Upper lobe of left lung (tissue), 6 donors: ENCODE measurements at regions not wholly inside any gene's neighbourhood (a gene's known extent, or its start where the extent isn't known, plus 50 kb on each side); places are given as distances from the start of the nearest gene placed in this dataset.
A peak's percentile ranks its signal among the peaks of the same experiment; 100 is the strongest.

Experiments used
- ATAC-seq, 2 donors: fragments of 200-7000 bp; cut with Tn5 transposase; one replicate each; pipeline ENCODE4 v1.9.1; 2022; ENCODE audit warnings: mild to moderate bottlenecking in 2 of 2, moderate library complexity in 2 of 2; ENCODE audit not compliant: low FRiP score in 2 of 2
- DNase-seq, 2 donors: peaks; one replicate each; pipeline ENCODE4 v3.0.0-alpha.2; 2019 to 2020
- H3K27ac ChIP-seq, 4 donors: fragments of 200-600 bp; sonication (generic); one replicate each; pipeline ENCODE4 v1.5.1; 2016 to 2019
- H3K27me3 ChIP-seq, 4 donors: fragments of 200-600 bp; sonication (generic); one replicate each; pipeline ENCODE4 v1.5.1; 2017 to 2019
- H3K36me3 ChIP-seq, 4 donors: fragments of 200-600 bp; sonication (generic); one replicate each; pipeline ENCODE4 v1.5.1; 2016 to 2019
- H3K4me1 ChIP-seq, 4 donors: fragments of 200-600 bp; sonication (generic); one replicate each; pipeline ENCODE4 v1.5.1; 2018 to 2019
- H3K4me3 ChIP-seq, 4 donors: fragments of 200-600 bp; sonication (generic); one replicate each; pipeline ENCODE4 v1.5.1; 2017 to 2019; ENCODE audit warnings: mild to moderate bottlenecking in 2 of 4, moderate library complexity in 1 of 4
- H3K9me3 ChIP-seq, 4 donors: fragments of 200-600 bp; sonication (generic); one replicate each; pipeline ENCODE4 v1.5.1; 2018 to 2019
- CTCF ChIP-seq, 6 experiments: fragments of 450-650 bp in 4 of 6; fragments of 200-600 bp in 2 of 6; sonication (generic) in 2 of 6; IDR thresholded peaks; one replicate each; pipeline ENCODE4 v1.5.1; 2016 to 2019; ENCODE audit warnings: antibody characterized with exemption in 6 of 6
- EP300 ChIP-seq, 4 donors: sonication (generic); formaldehyde crosslinking; IDR thresholded peaks; one replicate each; pipeline ENCODE4 v1.5.1; 2017; ENCODE audit warnings: antibody characterized with exemption in 4 of 4, control low read depth in 2 of 4
- POLR2A ChIP-seq, 4 donors: fragments of 450-650 bp; IDR thresholded peaks; one replicate each; pipeline ENCODE4 v1.5.1; 2016 to 2017; ENCODE audit warnings: antibody characterized with exemption in 4 of 4, mild to moderate bottlenecking in 2 of 4
- POLR2AphosphoS5 ChIP-seq, 2 donors: sonication (generic); formaldehyde crosslinking; IDR thresholded peaks; one replicate each; pipeline ENCODE4 v1.5.1; 2017; ENCODE audit warnings: antibody characterized with exemption in 2 of 2
- WGBS, 2 donors: methylation state at CpG; one replicate each; pipeline ENCODE4 v1.1.5; 2017 to 2018; 5-methylcytosine and 5-hydroxymethylcytosine counted together
- donor health status: DM: no; HTN: no; CAD: no; lungs with moderate emphysema.
- donor health status: DM: no; HTN: yes; CAD: no; lungs with severe emphysema.

GRCh38 chr4:123093236-123093635, 170.8 kb upstream of the NUDT6 start:
- TF ChIP-seq POLR2AphosphoS5 (IDR thresholded peaks at IDR 0.05): no peak
- no peak for TF ChIP-seq EP300 (IDR thresholded peaks at IDR 0.05)
- no peak for TF ChIP-seq CTCF (IDR thresholded peaks at IDR 0.05)
- no peak for TF ChIP-seq POLR2A (IDR thresholded peaks at IDR 0.05)
- Histone ChIP-seq H3K27me3 (no peaks in the 10 kb centered on the region), H3K36me3 (peaks cover 0 to 9% (median 1%) of the 10 kb centered on the region in 4 donors), H3K4me3 (no peak overlapping the region), H3K27ac (no peak overlapping the region), H3K9me3 (peaks cover 0 to 3% (median 0%) of the 10 kb centered on the region in 4 donors), H3K4me1 (no peaks in the 10 kb centered on the region)
- no peak for DNase-seq
- WGBS, 2 donors: 93 to 95% methylated on average over 3 of the region's 3 CpGs
- ATAC-seq: no peak

- 78 to 84% methylated on average over 4 of the region's 4 CpGs for WGBS, 2 donors
- no peaks in the 10 kb centered on the region for H3K27me3 ChIP-seq
- ATAC-seq (no peak), DNase-seq (no peak)
- peaks cover 0 to 3% (median 0%) of the 10 kb centered on the region in 4 donors for H3K36me3 ChIP-seq
- H3K4me1 ChIP-seq: no peaks in the 10 kb centered on the region
- TF ChIP-seq POLR2A (IDR thresholded peaks at IDR 0.05) (no peak), EP300 (IDR thresholded peaks at IDR 0.05) (no peak), CTCF (IDR thresholded peaks at IDR 0.05) (no peak), POLR2AphosphoS5 (IDR thresholded peaks at IDR 0.05) (no peak)
- H3K27ac ChIP-seq: no peak overlapping the region
- H3K9me3 ChIP-seq: no peaks in the 10 kb centered on the region
- H3K4me3 ChIP-seq: no peak overlapping the region
Observed at GRCh38 chr4:123096038-123096437, 173.6 kb upstream of the NUDT6 start.

GRCh38 chr4:123102897-123103471, 180.6 kb upstream of the NUDT6 start:
- ATAC-seq (peak in 1 of 2 donors; percentile 82), DNase-seq (no peak)
- no peaks in the 10 kb centered on the region for H3K36me3 ChIP-seq
- no peak overlapping the region for H3K27ac ChIP-seq
- H3K9me3 ChIP-seq: no peaks in the 10 kb centered on the region
- no peaks in the 10 kb centered on the region for H3K4me1 ChIP-seq
- H3K4me3 ChIP-seq: no peak overlapping the region
- TF ChIP-seq POLR2AphosphoS5 (IDR thresholded peaks at IDR 0.05) (no peak), CTCF (IDR thresholded peaks at IDR 0.05) (peak; percentile 58 to 74 (median 70))
- WGBS, 2 donors: 49 to 53% methylated on average over 3 of the region's 3 CpGs
- H3K27me3 ChIP-seq: no peaks in the 10 kb centered on the region

GRCh38 chr4:123104310-123105025, 182.1 kb upstream of the NUDT6 start:
- no peaks in the 10 kb centered on the region for H3K4me1 ChIP-seq
- no peaks in the 10 kb centered on the region for H3K9me3 ChIP-seq
- no peaks in the 10 kb centered on the region for H3K36me3 ChIP-seq
- 81% methylated on average over 3 of the region's 3 CpGs for WGBS, 2 donors
- no peak overlapping the region for H3K27ac ChIP-seq
- TF ChIP-seq EP300 (IDR thresholded peaks at IDR 0.05) (no peak), POLR2A (IDR thresholded peaks at IDR 0.05) (no peak), POLR2AphosphoS5 (IDR thresholded peaks at IDR 0.05) (no peak), CTCF (IDR thresholded peaks at IDR 0.05) (no peak)
- no peak for DNase-seq
- no peaks in the 10 kb centered on the region for H3K27me3 ChIP-seq
- H3K4me3 ChIP-seq: no peak overlapping the region
- peak in 1 of 2 donors; percentile 66 for ATAC-seq

- H3K27ac ChIP-seq: no peak overlapping the region
- DNase-seq: no peak
- H3K9me3 ChIP-seq: no peaks in the 10 kb centered on the region
- H3K27me3 ChIP-seq: no peaks in the 10 kb centered on the region
- TF ChIP-seq EP300 (IDR thresholded peaks at IDR 0.05): no peak
- no peaks in the 10 kb centered on the region for H3K36me3 ChIP-seq
- no peaks in the 10 kb centered on the region for H3K4me1 ChIP-seq
- no peak for ATAC-seq
- 90 to 99% methylated on average over 5 of the region's 5 CpGs for WGBS, 2 donors
- no peak overlapping the region for H3K4me3 ChIP-seq
Observed at GRCh38 chr4:123105026-123105420, 182.6 kb upstream of the NUDT6 start.
